ENCODE measurements at regions not wholly inside any gene's neighbourhood (a gene's known extent, or its start where the extent isn't known, plus 50 kb on each side); places are given as distances from the start of the nearest gene placed in this dataset.

GRCh38 chr7:41035794-41036193 lies 667.1 kb downstream of the INHBA start:
- no peak for TF ChIP-seq CTCF (IDR thresholded peaks at IDR 0.05; ENCODE audit: low read depth, low read length, missing control alignments)
- no peak overlapping the region for H3K4me3 ChIP-seq (replicated peaks; ENCODE audit: low read depth, low read length)
- DNase-seq (ENCODE audit: extremely low read depth, low read depth), result no peak

DNA sequence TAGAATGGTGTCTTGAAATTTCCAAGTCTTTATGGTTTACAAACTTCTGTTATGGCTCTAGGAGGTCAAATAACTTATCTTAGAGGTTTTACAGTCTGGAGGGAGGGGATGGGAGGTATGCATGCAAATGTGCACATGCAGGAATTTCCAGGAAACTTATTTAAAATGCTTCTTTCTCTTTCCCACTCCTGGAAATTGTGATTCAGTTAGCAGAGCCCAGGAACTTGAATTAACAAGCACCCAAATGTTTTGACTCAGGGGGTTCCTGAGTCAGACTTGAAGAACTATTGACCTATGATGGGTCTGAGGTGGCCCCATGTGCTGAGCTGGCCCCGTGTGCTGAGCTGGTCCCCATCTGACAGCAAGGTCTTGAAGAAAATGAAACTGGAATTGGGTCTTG lies 669.4 kb downstream of the INHBA start:
- no peak for DNase-seq (ENCODE audit: extremely low read depth, low read depth)
- H3K4me3 ChIP-seq (replicated peaks; ENCODE audit: low read depth, low read length), result no peak overlapping the region
- no peak for TF ChIP-seq CTCF (IDR thresholded peaks at IDR 0.05; ENCODE audit: low read depth, low read length, missing control alignments)

DNA sequence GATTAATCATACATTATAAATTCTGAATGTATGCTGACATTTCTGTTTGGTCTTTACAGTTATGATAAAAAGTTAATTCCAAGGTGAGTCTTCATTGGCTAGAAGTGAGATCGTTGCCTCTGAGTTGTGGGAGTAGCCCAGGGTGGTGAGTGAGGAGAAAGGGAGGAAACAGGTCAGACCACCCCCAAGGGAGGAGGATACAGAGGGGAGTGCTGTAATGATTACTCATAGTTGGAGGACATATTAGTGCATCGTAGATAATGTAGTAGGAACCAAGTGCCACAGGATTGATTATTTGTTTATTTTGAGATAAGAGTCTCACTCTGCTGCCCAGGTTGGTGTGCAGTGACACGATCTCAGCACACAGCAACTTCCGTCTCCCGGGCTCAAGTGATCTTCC lies 672.2 kb downstream of the INHBA start:
- no peak for TF ChIP-seq CTCF (IDR thresholded peaks at IDR 0.05; ENCODE audit: low read depth, low read length, missing control alignments)
- H3K4me3 ChIP-seq (replicated peaks; ENCODE audit: low read depth, low read length), result no peak overlapping the region
- DNase-seq (ENCODE audit: extremely low read depth, low read depth), result no peak

DNA sequence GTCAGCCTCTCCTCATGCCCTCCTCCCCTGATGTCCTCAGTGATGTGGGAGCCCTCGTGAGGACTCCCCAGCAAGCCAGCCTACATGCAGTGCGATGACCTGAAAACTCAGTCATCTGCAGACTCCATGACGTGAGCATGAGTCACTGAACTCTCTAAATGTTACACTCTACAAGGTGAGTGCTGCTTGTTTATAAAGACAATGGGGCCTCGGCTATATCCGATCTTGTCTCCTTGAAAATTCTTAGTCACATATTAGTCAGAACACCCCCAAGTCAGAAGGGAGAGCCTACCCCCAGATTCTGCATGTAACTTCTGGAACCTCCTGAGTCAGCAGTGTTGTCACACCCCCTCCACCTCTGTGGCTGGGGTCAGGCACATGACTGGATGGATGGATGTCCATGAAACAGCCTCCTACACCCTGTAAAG lies 673.8 kb downstream of the INHBA start:
- no peak overlapping the region for H3K4me3 ChIP-seq (replicated peaks; ENCODE audit: low read depth, low read length)
- TF ChIP-seq CTCF (IDR thresholded peaks at IDR 0.05; ENCODE audit: low read depth, low read length, missing control alignments), result no peak
- peak; percentile 84 for DNase-seq (ENCODE audit: extremely low read depth, low read depth)

DNA sequence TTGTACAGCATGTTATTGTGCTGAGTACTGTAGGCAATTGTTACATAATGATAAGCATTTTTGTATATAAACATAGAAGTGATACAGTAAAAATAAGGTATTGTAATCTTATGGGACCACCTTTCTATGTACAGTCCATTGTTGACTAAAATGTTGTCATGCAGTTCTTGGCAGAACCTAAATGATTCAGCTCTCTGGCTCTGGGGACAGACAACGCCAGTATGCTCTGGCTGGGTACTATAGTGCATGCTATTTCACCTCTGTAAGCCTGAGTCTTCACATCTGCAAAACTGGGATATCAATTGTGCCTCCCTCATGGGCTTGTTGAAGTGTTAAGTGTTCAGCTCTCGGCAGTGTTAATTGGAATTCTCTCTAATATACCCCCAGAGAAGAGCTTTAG lies 674.3 kb downstream of the INHBA start:
- DNase-seq (ENCODE audit: extremely low read depth, low read depth), result no peak
- H3K4me3 ChIP-seq (replicated peaks; ENCODE audit: low read depth, low read length), result no peak overlapping the region
- TF ChIP-seq CTCF (IDR thresholded peaks at IDR 0.05; ENCODE audit: low read depth, low read length, missing control alignments), result no peak

- no peak overlapping the region for H3K4me3 ChIP-seq (replicated peaks; ENCODE audit: low read depth, low read length)
- DNase-seq (ENCODE audit: extremely low read depth, low read depth), result peak; percentile 91
- no peak for TF ChIP-seq CTCF (IDR thresholded peaks at IDR 0.05; ENCODE audit: low read depth, low read length, missing control alignments)
These were observed 675.3 kb downstream of the INHBA start for GRCh38 chr7:41027428-41028115.

- no peak for TF ChIP-seq CTCF (IDR thresholded peaks at IDR 0.05; ENCODE audit: low read depth, low read length, missing control alignments)
- H3K4me3 ChIP-seq (replicated peaks; ENCODE audit: low read depth, low read length), result no peak overlapping the region
- no peak for DNase-seq (ENCODE audit: extremely low read depth, low read depth)
These were observed 678.8 kb downstream of the INHBA start for GRCh38 chr7:41024126-41024525.

Data from HFF-Myc (cell line).